ENCODE measurements at regions not wholly inside any gene's neighbourhood (a gene's known extent, or its start where the extent isn't known, plus 50 kb on each side); places are given as distances from the start of the nearest gene placed in this dataset.

DNA sequence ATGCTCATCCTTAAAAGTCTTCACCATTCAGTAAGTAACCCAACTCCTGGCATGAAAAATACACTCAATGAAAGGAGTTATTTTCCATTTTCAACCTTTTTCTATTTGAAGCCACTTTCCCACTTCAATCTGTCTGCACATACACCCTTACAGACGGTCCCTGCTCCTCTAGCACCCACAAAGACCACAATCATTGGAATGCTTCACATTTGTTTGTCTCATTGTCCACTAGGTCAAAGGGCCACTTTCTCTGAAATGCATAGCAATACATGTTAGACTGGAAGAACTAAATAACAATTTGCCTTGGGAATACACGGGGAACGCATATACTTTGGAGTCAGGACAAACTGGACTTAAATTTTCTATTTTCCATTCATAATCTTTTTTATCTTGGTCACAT is 487.1 kb upstream of the C1orf87 start:
- Histone ChIP-seq H3K4me3 (ENCODE audit: low read length) (no peak overlapping the region), H3K27me3 (ENCODE audit: control insufficient read depth, low read length) (no peaks in the 10 kb centered on the region), H3K27ac (ENCODE audit: low read depth, low read length) (no peak overlapping the region), H3K36me3 (ENCODE audit: control insufficient read depth, low read length) (no peaks in the 10 kb centered on the region), H3F3A (ENCODE audit: control insufficient read depth, insufficient read depth) (no peaks in the 10 kb centered on the region), H3K4me1 (ENCODE audit: control insufficient read depth, low read length) (no peaks in the 10 kb centered on the region), H3K9me2 (replicated peaks; ENCODE audit: control insufficient read depth, low read length) (no peaks in the 10 kb centered on the region; the same call in 1 of the 2 replicates), H3K79me2 (ENCODE audit: control insufficient read depth, low read length) (no peaks in the 10 kb centered on the region), H3K9me3 (ENCODE audit: control insufficient read depth, insufficient read depth, low read length) (no peaks in the 10 kb centered on the region), H3K4me2 (ENCODE audit: low read length) (no peak overlapping the region), H4K20me1 (ENCODE audit: control insufficient read depth, insufficient read depth, low read depth, low read length) (no peaks in the 10 kb centered on the region)
- TF ChIP-seq, protein P1, sequence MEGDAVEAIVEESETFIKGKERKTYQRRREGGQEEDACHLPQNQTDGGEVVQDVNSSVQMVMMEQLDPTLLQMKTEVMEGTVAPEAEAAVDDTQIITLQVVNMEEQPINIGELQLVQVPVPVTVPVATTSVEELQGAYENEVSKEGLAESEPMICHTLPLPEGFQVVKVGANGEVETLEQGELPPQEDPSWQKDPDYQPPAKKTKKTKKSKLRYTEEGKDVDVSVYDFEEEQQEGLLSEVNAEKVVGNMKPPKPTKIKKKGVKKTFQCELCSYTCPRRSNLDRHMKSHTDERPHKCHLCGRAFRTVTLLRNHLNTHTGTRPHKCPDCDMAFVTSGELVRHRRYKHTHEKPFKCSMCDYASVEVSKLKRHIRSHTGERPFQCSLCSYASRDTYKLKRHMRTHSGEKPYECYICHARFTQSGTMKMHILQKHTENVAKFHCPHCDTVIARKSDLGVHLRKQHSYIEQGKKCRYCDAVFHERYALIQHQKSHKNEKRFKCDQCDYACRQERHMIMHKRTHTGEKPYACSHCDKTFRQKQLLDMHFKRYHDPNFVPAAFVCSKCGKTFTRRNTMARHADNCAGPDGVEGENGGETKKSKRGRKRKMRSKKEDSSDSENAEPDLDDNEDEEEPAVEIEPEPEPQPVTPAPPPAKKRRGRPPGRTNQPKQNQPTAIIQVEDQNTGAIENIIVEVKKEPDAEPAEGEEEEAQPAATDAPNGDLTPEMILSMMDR (IDR thresholded peaks at IDR 0.05; ENCODE audit: low read depth, low read length, poor library complexity, severe bottlenecking) = no peak
- no peak for TF ChIP-seq EZH2phosphoT487 (IDR thresholded peaks at IDR 0.05; ENCODE audit: borderline replicate concordance, low read length)

DNA sequence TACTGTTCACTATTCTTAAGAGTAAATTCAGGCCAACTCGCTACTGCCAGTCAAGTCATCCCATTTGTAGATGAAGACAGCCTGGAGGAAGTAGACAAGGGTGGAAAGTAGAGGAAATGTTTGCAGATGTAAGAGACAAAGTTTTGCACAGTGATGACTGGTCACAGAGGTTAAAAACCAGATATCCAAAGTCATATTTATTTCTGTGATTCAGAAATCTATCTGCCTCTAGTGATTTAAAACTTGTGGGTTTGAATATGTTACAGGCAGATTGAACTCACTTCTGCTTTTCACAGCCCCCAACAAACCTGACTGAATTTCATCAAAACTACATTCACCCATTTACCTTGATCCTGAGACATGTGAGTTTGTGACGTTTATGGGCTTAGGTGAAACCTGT is 484.7 kb upstream of the C1orf87 start:
- TF ChIP-seq, protein P1 (IDR thresholded peaks at IDR 0.05; ENCODE audit: low read depth, low read length, poor library complexity, severe bottlenecking) = no peak
- TF ChIP-seq EZH2phosphoT487 (IDR thresholded peaks at IDR 0.05; ENCODE audit: borderline replicate concordance, low read length) = no peak
- Histone ChIP-seq H3K79me2 (ENCODE audit: control insufficient read depth, low read length) (no peaks in the 10 kb centered on the region), H3K4me1 (ENCODE audit: control insufficient read depth, low read length) (no peaks in the 10 kb centered on the region), H3K4me3 (ENCODE audit: low read length) (no peak overlapping the region), H3K9me3 (ENCODE audit: control insufficient read depth, insufficient read depth, low read length) (no peaks in the 10 kb centered on the region), H3F3A (ENCODE audit: control insufficient read depth, insufficient read depth) (no peaks in the 10 kb centered on the region), H3K36me3 (ENCODE audit: control insufficient read depth, low read length) (no peaks in the 10 kb centered on the region), H4K20me1 (ENCODE audit: control insufficient read depth, insufficient read depth, low read depth, low read length) (no peaks in the 10 kb centered on the region), H3K27me3 (ENCODE audit: control insufficient read depth, low read length) (no peaks in the 10 kb centered on the region), H3K9me2 (replicated peaks; ENCODE audit: control insufficient read depth, low read length) (no peaks in the 10 kb centered on the region; the same call in 1 of the 2 replicates), H3K27ac (ENCODE audit: low read depth, low read length) (no peak overlapping the region), H3K4me2 (ENCODE audit: low read length) (no peak overlapping the region)

DNA sequence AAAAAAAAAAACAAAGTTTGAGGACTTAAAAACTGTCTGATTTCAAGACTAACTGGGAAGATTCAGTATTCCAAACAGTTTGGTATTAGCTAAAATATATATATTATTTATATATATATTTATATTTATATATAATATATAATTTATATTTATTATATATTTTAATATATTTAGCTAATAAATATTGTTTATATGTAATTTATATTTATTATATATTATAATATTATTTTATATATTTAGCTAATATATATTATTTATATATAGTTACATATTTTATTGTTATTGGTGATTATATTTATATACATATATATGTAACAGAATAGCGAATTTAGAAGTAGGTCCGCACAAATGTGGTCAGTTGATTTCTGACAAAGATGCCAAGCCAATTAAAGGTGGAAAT is 480.2 kb upstream of the C1orf87 start:
- H3K9me2 ChIP-seq (replicated peaks; ENCODE audit: control insufficient read depth, low read length) = no peaks in the 10 kb centered on the region; the same call in 1 of the 2 replicates
- no peak for TF ChIP-seq EZH2phosphoT487 (IDR thresholded peaks at IDR 0.05; ENCODE audit: borderline replicate concordance, low read length)
- TF ChIP-seq, protein P1 (IDR thresholded peaks at IDR 0.05; ENCODE audit: low read depth, low read length, poor library complexity, severe bottlenecking) = no peak
- H4K20me1 ChIP-seq (ENCODE audit: control insufficient read depth, insufficient read depth, low read depth, low read length) = no peaks in the 10 kb centered on the region
- no peaks in the 10 kb centered on the region for H3K36me3 ChIP-seq (ENCODE audit: control insufficient read depth, low read length)
- H3K79me2 ChIP-seq (ENCODE audit: control insufficient read depth, low read length) = no peaks in the 10 kb centered on the region
- no peaks in the 10 kb centered on the region for H3K4me1 ChIP-seq (ENCODE audit: control insufficient read depth, low read length)
- no peaks in the 10 kb centered on the region for H3K27me3 ChIP-seq (ENCODE audit: control insufficient read depth, low read length)
- no peak overlapping the region for H3K4me2 ChIP-seq (ENCODE audit: low read length)
- H3K27ac ChIP-seq (ENCODE audit: low read depth, low read length) = no peak overlapping the region
- H3K4me3 ChIP-seq (ENCODE audit: low read length) = no peak overlapping the region
- H3F3A ChIP-seq (ENCODE audit: control insufficient read depth, insufficient read depth) = no peaks in the 10 kb centered on the region
- H3K9me3 ChIP-seq (ENCODE audit: control insufficient read depth, insufficient read depth, low read length) = no peaks in the 10 kb centered on the region

DNA sequence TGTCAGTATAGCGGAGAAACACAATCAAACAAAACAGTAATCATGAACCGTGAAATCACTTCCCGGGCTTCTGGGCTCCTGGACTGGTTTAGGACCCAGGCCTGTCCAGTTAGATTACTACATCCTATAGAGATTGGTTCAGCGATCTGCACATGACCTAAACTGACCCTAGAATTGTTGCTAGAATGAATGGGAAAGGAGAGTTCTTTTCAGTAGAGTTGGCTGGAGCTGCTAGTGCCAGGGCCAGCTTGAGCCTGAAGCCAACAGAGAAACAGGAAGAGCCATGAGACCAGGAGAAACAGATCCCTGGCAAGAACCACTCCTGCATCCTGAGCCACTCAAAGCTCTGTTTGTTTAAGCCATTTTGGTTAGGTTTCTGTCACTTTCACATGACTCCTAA is 474.3 kb upstream of the C1orf87 start:
- H3K4me1 ChIP-seq (ENCODE audit: control insufficient read depth, low read length) = no peaks in the 10 kb centered on the region

More for the DNA sequence above, 474.3 kb upstream of the C1orf87 start:
- Histone ChIP-seq H3K79me2 (ENCODE audit: control insufficient read depth, low read length) (no peaks in the 10 kb centered on the region), H3K27me3 (ENCODE audit: control insufficient read depth, low read length) (no peaks in the 10 kb centered on the region), H3K9me2 (replicated peaks; ENCODE audit: control insufficient read depth, low read length) (no peaks in the 10 kb centered on the region), H4K20me1 (ENCODE audit: control insufficient read depth, insufficient read depth, low read depth, low read length) (no peaks in the 10 kb centered on the region), H3K9me3 (ENCODE audit: control insufficient read depth, insufficient read depth, low read length) (no peaks in the 10 kb centered on the region), H3K36me3 (ENCODE audit: control insufficient read depth, low read length) (no peaks in the 10 kb centered on the region), H3F3A (ENCODE audit: control insufficient read depth, insufficient read depth) (no peaks in the 10 kb centered on the region), H3K4me2 (ENCODE audit: low read length) (no peak overlapping the region), H3K27ac (ENCODE audit: low read depth, low read length) (no peak overlapping the region), H3K4me3 (ENCODE audit: low read length) (no peak overlapping the region)
- TF ChIP-seq, protein P1 (IDR thresholded peaks at IDR 0.05; ENCODE audit: low read depth, low read length, poor library complexity, severe bottlenecking) = no peak

Measured in DOHH2 (cell line).